ENCODE measurements at regions not wholly inside any gene's neighbourhood (a gene's known extent, or its start where the extent isn't known, plus 50 kb on each side); places are given as distances from the start of the nearest gene placed in this dataset.

DNA sequence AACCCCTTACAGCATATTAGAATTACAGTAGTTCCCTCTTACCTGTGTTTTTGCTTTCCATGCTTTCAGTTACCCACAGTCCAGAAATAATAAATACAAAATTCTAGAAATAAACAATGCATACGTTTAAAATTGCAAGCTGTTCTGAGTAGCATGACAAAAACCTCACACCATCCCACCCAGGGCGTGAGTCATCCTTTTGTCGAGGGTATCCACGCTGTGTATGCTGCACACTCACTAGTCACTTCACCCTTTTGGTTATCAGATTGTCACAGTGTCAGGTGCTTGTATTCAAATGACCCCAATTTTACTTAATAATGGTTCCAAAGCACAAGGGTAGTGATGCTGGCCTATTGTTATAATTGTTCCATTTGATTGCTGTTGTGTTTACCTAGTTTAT lies 72.5 kb upstream of the P3H2 start:
- DNase-seq: no peak
- H3K36me3 ChIP-seq (replicated peaks in 1 of 2; ENCODE audit: control insufficient read depth in 1 of 2, insufficient read depth in 2 of 2, low read length in 1 of 2): no peaks in the 10 kb centered on the region
- H3K9ac ChIP-seq: no peak overlapping the region
- ChIA-PET POLR2A (no interaction called here), CTCF (interaction anchor here (1.2 kb wide), 1 partner anchor 129 kb away, joined by 3 read pairs; the partner anchor contains the start of gene CLDN1)
- no peaks in the 10 kb centered on the region for H3K79me2 ChIP-seq (ENCODE audit: insufficient read depth)
- H3F3A ChIP-seq (replicated peaks; ENCODE audit: insufficient read depth): no peaks in the 10 kb centered on the region
- H3K4me1 ChIP-seq (ENCODE audit: control insufficient read depth in 1 of 2, insufficient read depth in 2 of 2, low read depth in 1 of 2, low read length in 1 of 2): no peaks in the 10 kb centered on the region
- TF ChIP-seq TAF1 (IDR thresholded peaks at IDR 0.05; ENCODE audit: borderline replicate concordance, low read depth, low read length) (no peak), POLR2AphosphoS5 (IDR thresholded peaks at IDR 0.05; ENCODE audit: low read depth, low read length) (no peak), RFX5 (IDR thresholded peaks at IDR 0.05; ENCODE audit: low read length) (no peak), MXI1 (IDR thresholded peaks at IDR 0.05; ENCODE audit: low read depth, low read length) (no peak), FOSL2 (IDR thresholded peaks at IDR 0.05; ENCODE audit: borderline replicate concordance, low read depth) (no peak), NFIC (IDR thresholded peaks at IDR 0.05; ENCODE audit: borderline replicate concordance) (no peak), NRF1 (IDR thresholded peaks at IDR 0.05; ENCODE audit: low read depth, low read length) (no peak), RAD21 (IDR thresholded peaks at IDR 0.05; ENCODE audit: low read length) (no peak), CHD2 (IDR thresholded peaks at IDR 0.05; ENCODE audit: low read length, partially characterized antibody) (no peak), GABPA (IDR thresholded peaks at IDR 0.05; ENCODE audit: low read depth) (no peak)
- TF ChIP-seq, protein P1, sequence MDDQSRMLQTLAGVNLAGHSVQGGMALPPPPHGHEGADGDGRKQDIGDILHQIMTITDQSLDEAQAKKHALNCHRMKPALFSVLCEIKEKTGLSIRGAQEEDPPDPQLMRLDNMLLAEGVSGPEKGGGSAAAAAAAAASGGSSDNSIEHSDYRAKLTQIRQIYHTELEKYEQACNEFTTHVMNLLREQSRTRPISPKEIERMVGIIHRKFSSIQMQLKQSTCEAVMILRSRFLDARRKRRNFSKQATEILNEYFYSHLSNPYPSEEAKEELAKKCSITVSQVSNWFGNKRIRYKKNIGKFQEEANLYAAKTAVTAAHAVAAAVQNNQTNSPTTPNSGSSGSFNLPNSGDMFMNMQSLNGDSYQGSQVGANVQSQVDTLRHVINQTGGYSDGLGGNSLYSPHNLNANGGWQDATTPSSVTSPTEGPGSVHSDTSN (IDR thresholded peaks at IDR 0.05): no peak
- TF ChIP-seq, protein P2, sequence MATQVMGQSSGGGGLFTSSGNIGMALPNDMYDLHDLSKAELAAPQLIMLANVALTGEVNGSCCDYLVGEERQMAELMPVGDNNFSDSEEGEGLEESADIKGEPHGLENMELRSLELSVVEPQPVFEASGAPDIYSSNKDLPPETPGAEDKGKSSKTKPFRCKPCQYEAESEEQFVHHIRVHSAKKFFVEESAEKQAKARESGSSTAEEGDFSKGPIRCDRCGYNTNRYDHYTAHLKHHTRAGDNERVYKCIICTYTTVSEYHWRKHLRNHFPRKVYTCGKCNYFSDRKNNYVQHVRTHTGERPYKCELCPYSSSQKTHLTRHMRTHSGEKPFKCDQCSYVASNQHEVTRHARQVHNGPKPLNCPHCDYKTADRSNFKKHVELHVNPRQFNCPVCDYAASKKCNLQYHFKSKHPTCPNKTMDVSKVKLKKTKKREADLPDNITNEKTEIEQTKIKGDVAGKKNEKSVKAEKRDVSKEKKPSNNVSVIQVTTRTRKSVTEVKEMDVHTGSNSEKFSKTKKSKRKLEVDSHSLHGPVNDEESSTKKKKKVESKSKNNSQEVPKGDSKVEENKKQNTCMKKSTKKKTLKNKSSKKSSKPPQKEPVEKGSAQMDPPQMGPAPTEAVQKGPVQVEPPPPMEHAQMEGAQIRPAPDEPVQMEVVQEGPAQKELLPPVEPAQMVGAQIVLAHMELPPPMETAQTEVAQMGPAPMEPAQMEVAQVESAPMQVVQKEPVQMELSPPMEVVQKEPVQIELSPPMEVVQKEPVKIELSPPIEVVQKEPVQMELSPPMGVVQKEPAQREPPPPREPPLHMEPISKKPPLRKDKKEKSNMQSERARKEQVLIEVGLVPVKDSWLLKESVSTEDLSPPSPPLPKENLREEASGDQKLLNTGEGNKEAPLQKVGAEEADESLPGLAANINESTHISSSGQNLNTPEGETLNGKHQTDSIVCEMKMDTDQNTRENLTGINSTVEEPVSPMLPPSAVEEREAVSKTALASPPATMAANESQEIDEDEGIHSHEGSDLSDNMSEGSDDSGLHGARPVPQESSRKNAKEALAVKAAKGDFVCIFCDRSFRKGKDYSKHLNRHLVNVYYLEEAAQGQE (IDR thresholded peaks at IDR 0.05; ENCODE audit: low read depth, low read length): no peak
- no peak overlapping the region for H3K27ac ChIP-seq (ENCODE audit: low read depth in 2 of 2, low read length in 1 of 2)
- H4K20me1 ChIP-seq (ENCODE audit: insufficient read depth): no peaks in the 10 kb centered on the region
- H3K4me2 ChIP-seq: no peak overlapping the region
- no peaks in the 10 kb centered on the region for H3K9me2 ChIP-seq
- H2AFZ ChIP-seq (ENCODE audit: low read depth): no peak overlapping the region
- peaks cover 5% of the 10 kb centered on the region; the same call in 1 of the 2 replicates for H3K27me3 ChIP-seq (ENCODE audit: insufficient read depth)
- no peaks in the 10 kb centered on the region for H3K9me3 ChIP-seq
- WGBS (ENCODE audit: low lambda C conversion rate): 35% methylated on average over 4 of the region's 4 CpGs
- H3K4me3 ChIP-seq (ENCODE audit: low read depth in 2 of 2, low read length in 1 of 2): no peak overlapping the region

DNA sequence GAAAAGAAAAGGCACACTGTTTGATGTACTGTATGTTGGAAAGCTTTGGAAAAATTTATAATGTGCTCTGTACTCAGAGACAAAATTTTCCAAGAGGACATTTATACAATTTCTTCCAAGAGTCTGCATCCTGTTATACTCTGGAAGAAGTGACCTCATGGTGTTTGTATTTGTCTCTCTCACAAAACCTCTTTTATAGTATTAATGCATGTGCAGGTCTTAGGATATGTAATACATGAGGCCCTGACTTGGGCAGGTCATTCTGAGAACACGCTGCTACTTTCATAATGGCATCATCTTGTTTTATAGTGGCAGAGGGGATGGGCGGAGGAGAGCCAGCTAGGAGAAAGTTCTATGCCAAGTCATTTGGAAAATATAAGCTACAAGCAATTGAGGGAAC lies 72.0 kb upstream of the P3H2 start:
- no peak for DNase-seq
- H3K36me3 ChIP-seq (replicated peaks in 1 of 2; ENCODE audit: control insufficient read depth in 1 of 2, insufficient read depth in 2 of 2, low read length in 1 of 2): no peaks in the 10 kb centered on the region
- no peaks in the 10 kb centered on the region for H3F3A ChIP-seq (replicated peaks; ENCODE audit: insufficient read depth)
- H4K20me1 ChIP-seq (ENCODE audit: insufficient read depth): no peaks in the 10 kb centered on the region
- H3K4me2 ChIP-seq: no peak overlapping the region
- CTCF ChIA-PET: interaction anchor here (1.2 kb wide), 1 partner anchor 130 kb away, joined by 3 read pairs; the partner anchor contains the start of gene CLDN1
- no peaks in the 10 kb centered on the region for H3K9me2 ChIP-seq
- H3K27me3 ChIP-seq (ENCODE audit: insufficient read depth): peaks cover 5% of the 10 kb centered on the region; the same call in 1 of the 2 replicates
- H3K4me1 ChIP-seq (ENCODE audit: control insufficient read depth in 1 of 2, insufficient read depth in 2 of 2, low read depth in 1 of 2, low read length in 1 of 2): no peaks in the 10 kb centered on the region
- H2AFZ ChIP-seq (ENCODE audit: low read depth): 0 out of 2 replicates have a peak overlapping the region, but pooled peaks have one; percentile 56
- no peak overlapping the region for H3K4me3 ChIP-seq (ENCODE audit: low read depth in 2 of 2, low read length in 1 of 2)
- WGBS (ENCODE audit: low lambda C conversion rate): 45% methylated on average over 2 of the region's 2 CpGs
- POLR2A ChIA-PET: no interaction called here
- H3K9ac ChIP-seq: no peak overlapping the region
- no peak overlapping the region for H3K27ac ChIP-seq (ENCODE audit: low read depth in 2 of 2, low read length in 1 of 2)
- H3K9me3 ChIP-seq: no peaks in the 10 kb centered on the region
- no peaks in the 10 kb centered on the region for H3K79me2 ChIP-seq (ENCODE audit: insufficient read depth)
- TF ChIP-seq NRF1 (IDR thresholded peaks at IDR 0.05; ENCODE audit: low read depth, low read length) (no peak), MEF2A (IDR thresholded peaks at IDR 0.05; ENCODE audit: borderline replicate concordance, low read depth) (no peak), GABPA (IDR thresholded peaks at IDR 0.05; ENCODE audit: low read depth) (no peak), NFIC (IDR thresholded peaks at IDR 0.05; ENCODE audit: borderline replicate concordance) (no peak), YY1 (IDR thresholded peaks at IDR 0.05; ENCODE audit: low read depth) (no peak), JUND (IDR thresholded peaks at IDR 0.05) (no peak), POLR2AphosphoS5 (IDR thresholded peaks at IDR 0.05; ENCODE audit: low read depth, low read length) (no peak), RFX5 (IDR thresholded peaks at IDR 0.05; ENCODE audit: low read length) (no peak), TAF1 (IDR thresholded peaks at IDR 0.05; ENCODE audit: borderline replicate concordance, low read depth, low read length) (no peak)
- TF ChIP-seq, protein P3, sequence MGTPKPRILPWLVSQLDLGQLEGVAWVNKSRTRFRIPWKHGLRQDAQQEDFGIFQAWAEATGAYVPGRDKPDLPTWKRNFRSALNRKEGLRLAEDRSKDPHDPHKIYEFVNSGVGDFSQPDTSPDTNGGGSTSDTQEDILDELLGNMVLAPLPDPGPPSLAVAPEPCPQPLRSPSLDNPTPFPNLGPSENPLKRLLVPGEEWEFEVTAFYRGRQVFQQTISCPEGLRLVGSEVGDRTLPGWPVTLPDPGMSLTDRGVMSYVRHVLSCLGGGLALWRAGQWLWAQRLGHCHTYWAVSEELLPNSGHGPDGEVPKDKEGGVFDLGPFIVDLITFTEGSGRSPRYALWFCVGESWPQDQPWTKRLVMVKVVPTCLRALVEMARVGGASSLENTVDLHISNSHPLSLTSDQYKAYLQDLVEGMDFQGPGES (IDR thresholded peaks at IDR 0.05; ENCODE audit: low read depth, low read length): no peak
- TF ChIP-seq, protein P4, sequence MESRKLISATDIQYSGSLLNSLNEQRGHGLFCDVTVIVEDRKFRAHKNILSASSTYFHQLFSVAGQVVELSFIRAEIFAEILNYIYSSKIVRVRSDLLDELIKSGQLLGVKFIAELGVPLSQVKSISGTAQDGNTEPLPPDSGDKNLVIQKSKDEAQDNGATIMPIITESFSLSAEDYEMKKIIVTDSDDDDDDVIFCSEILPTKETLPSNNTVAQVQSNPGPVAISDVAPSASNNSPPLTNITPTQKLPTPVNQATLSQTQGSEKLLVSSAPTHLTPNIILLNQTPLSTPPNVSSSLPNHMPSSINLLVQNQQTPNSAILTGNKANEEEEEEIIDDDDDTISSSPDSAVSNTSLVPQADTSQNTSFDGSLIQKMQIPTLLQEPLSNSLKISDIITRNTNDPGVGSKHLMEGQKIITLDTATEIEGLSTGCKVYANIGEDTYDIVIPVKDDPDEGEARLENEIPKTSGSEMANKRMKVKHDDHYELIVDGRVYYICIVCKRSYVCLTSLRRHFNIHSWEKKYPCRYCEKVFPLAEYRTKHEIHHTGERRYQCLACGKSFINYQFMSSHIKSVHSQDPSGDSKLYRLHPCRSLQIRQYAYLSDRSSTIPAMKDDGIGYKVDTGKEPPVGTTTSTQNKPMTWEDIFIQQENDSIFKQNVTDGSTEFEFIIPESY (IDR thresholded peaks at IDR 0.05; ENCODE audit: borderline replicate concordance, low read depth): no peak
- TF ChIP-seq, protein P1 (IDR thresholded peaks at IDR 0.05): no peak

Measured in SK-N-SH (cell line).